ENCODE measurements at regions not wholly inside any gene's neighbourhood (a gene's known extent, or its start where the extent isn't known, plus 50 kb on each side); places are given as distances from the start of the nearest gene placed in this dataset.

- H3K4me2 ChIP-seq (ENCODE audit: control insufficient read depth, insufficient read depth), result no peak overlapping the region
- FAIRE-seq, result no peak
- ChIA-PET POLR2A (no interaction called here), CTCF (interaction anchor here (0.5 to 0.6 kb wide), 2 partner anchors 36 to 85 kb away, joined by 3 read pairs; no protein-coding TSS in a partner anchor), SMC1A (ENCODE audit: uncharacterized antibody, unreplicated experiment) (interaction anchor here (1.0 kb wide), 1 partner anchor 257 kb away, joined by 3 read pairs; no protein-coding TSS in a partner anchor), RAD21 (ENCODE audit: unreplicated experiment) (no interaction called here)
- in situ Hi-C loops (cut with MboI), result no loop called here
- ATAC-seq, result no peak
- no peak overlapping the region for H3K4me3 ChIP-seq
- intact Hi-C loops (cut with micrococcal nuclease; ENCODE audit: unreplicated experiment), result no loop called here
- no peaks in the 10 kb centered on the region for H3K27me3 ChIP-seq (replicated peaks in 1 of 2; ENCODE audit: control insufficient read depth in 2 of 2, insufficient read depth in 2 of 2, low read length in 1 of 2)
- H3K9ac ChIP-seq (ENCODE audit: control insufficient read depth, insufficient read depth, low read length), result no peak overlapping the region
- no peaks in the 10 kb centered on the region for H3K9me3 ChIP-seq (replicated peaks; ENCODE audit: control insufficient read depth, insufficient read depth, low read length)
- 28% methylated on average over 7 of the region's 7 CpGs for WGBS (ENCODE audit: insufficient coverage, insufficient replicate concordance, low lambda C conversion rate, missing lambda C conversion rate)
- no peaks in the 10 kb centered on the region for H3K79me2 ChIP-seq (ENCODE audit: control insufficient read depth, insufficient read depth, low read length)
- H2AFZ ChIP-seq (ENCODE audit: control insufficient read depth, low read depth, low read length), result no peak overlapping the region
- no peak overlapping the region for H3K27ac ChIP-seq (ENCODE audit: control insufficient read depth, insufficient read depth)
- no peaks in the 10 kb centered on the region for H3K4me1 ChIP-seq (ENCODE audit: control insufficient read depth, insufficient read depth, low read length)
- no peaks in the 10 kb centered on the region for H3K36me3 ChIP-seq (ENCODE audit: control insufficient read depth in 2 of 2, insufficient read depth in 2 of 2, low read length in 1 of 2)
- DNase-seq (ENCODE audit: low read depth, low spot score), result no peak
- BruUV-seq (replicated peaks), result no TSS peak
- no peaks in the 10 kb centered on the region for H4K20me1 ChIP-seq (ENCODE audit: control insufficient read depth, insufficient read depth)
- TF ChIP-seq MYB (IDR thresholded peaks at IDR 0.05; ENCODE audit: borderline replicate concordance, low read depth, low read length) (no peak), EGR1 (IDR thresholded peaks at IDR 0.05; ENCODE audit: borderline replicate concordance in 1 of 2, low read depth in 2 of 2, low read length in 2 of 2) (no peak), PML (IDR thresholded peaks at IDR 0.05; ENCODE audit: low read length) (no peak), ESRRA (IDR thresholded peaks at IDR 0.05; ENCODE audit: low read length) (no peak), CBFB (IDR thresholded peaks at IDR 0.05; ENCODE audit: low read depth) (no peak), EED (IDR thresholded peaks at IDR 0.05; ENCODE audit: low read depth) (no peak), IKZF2 (IDR thresholded peaks at IDR 0.05) (no peak), CTCF (IDR thresholded peaks at IDR 0.05 in 2 of 3, conservative IDR thresholded peaks at IDR 0.05 in 1 of 3; ENCODE audit: control insufficient read depth in 2 of 3, extremely low read depth in 1 of 3, insufficient read depth in 1 of 3, low read depth in 3 of 3, low read length in 3 of 3) (no peak), SREBF2 (IDR thresholded peaks at IDR 0.05; ENCODE audit: low read length) (no peak), IRF5 (IDR thresholded peaks at IDR 0.05; ENCODE audit: borderline replicate concordance) (no peak), CEBPB (IDR thresholded peaks at IDR 0.05; ENCODE audit: borderline replicate concordance in 1 of 2, low read depth in 2 of 2, low read length in 2 of 2) (no peak), RFX5 (IDR thresholded peaks at IDR 0.05; ENCODE audit: low read depth, low read length) (no peak), MAX (IDR thresholded peaks at IDR 0.05; ENCODE audit: low read depth, low read length) (no peak), POLR2AphosphoS5 (IDR thresholded peaks at IDR 0.05; ENCODE audit: low read length) (no peak), SP1 (IDR thresholded peaks at IDR 0.05; ENCODE audit: low read depth, low read length) (no peak), MEF2A (IDR thresholded peaks at IDR 0.05; ENCODE audit: insufficient read depth, low read depth, low read length) (no peak), ZNF207 (IDR thresholded peaks at IDR 0.05; ENCODE audit: borderline replicate concordance) (no peak)
Measured at GRCh38 chr5:142408536-142408935, 83.7 kb upstream of the SPRY4 start.

All from GM12878 (cell line).